Dendritic cell treated with granulocyte-macrophage colony-stimulating factor and Interleukin-4, amounts not matched to agents 40 ng/mL and 50 ng/mL, for 4 days (primary cell): ENCODE measurements at regions not wholly inside any gene's neighbourhood (a gene's known extent, or its start where the extent isn't known, plus 50 kb on each side); places are given as distances from the start of the nearest gene placed in this dataset.

Experiments used
- H3K27ac Mint-ChIP-seq: one replicate; pipeline ENCODE4 v1.8.0; 2022; ENCODE audit warnings: mild to moderate bottlenecking, mixed read lengths
- H3K27me3 Mint-ChIP-seq: one replicate; pipeline ENCODE4 v1.8.0; 2022; ENCODE audit warnings: mild to moderate bottlenecking, mixed read lengths
- H3K36me3 Mint-ChIP-seq: one replicate; pipeline ENCODE4 v1.8.0; 2022; ENCODE audit warnings: low read depth, mixed read lengths
- H3K4me1 Mint-ChIP-seq: one replicate; pipeline ENCODE4 v1.8.0; 2022; ENCODE audit warnings: low read depth, mixed read lengths
- H3K4me3 Mint-ChIP-seq: one replicate; pipeline ENCODE4 v1.8.0; 2022; ENCODE audit warnings: mild to moderate bottlenecking, moderate library complexity, mixed read lengths
- H3K9me3 Mint-ChIP-seq: one replicate; pipeline ENCODE4 v1.8.0; 2022; ENCODE audit warnings: mixed read lengths
- intact Hi-C: fragments of 100-400 bp; cut with micrococcal nuclease; formaldehyde crosslinking; loops from one replicate; pipeline ENCODE4 v1.15.0; 2022

GRCh38 chr7:340979-341694 is 51.2 kb downstream of the FOXL3 start:
- Mint-ChIP-seq H3K4me1 (no peaks in the 10 kb centered on the region), H3K27me3 (no peaks in the 10 kb centered on the region), H3K4me3 (no peak overlapping the region), H3K9me3 (no peaks in the 10 kb centered on the region), H3K36me3 (no peaks in the 10 kb centered on the region), H3K27ac (no peak overlapping the region)
- intact Hi-C loops: no loop called here

- Mint-ChIP-seq H3K4me3 (no peak overlapping the region), H3K4me1 (no peaks in the 10 kb centered on the region), H3K36me3 (no peaks in the 10 kb centered on the region), H3K27me3 (no peaks in the 10 kb centered on the region), H3K27ac (no peak overlapping the region), H3K9me3 (no peaks in the 10 kb centered on the region)
- intact Hi-C loops: no loop called here
Measured at GRCh38 chr7:341841-342638, 52.1 kb downstream of the FOXL3 start.

GRCh38 chr7:342681-343216 is 52.8 kb downstream of the FOXL3 start:
- H3K4me1 Mint-ChIP-seq: no peaks in the 10 kb centered on the region
- no peaks in the 10 kb centered on the region for H3K9me3 Mint-ChIP-seq
- intact Hi-C loops: no loop called here
- H3K4me3 Mint-ChIP-seq: no peak overlapping the region
- no peaks in the 10 kb centered on the region for H3K36me3 Mint-ChIP-seq
- no peaks in the 10 kb centered on the region for H3K27me3 Mint-ChIP-seq
- no peak overlapping the region for H3K27ac Mint-ChIP-seq

GRCh38 chr7:343227-343822 is 53.4 kb downstream of the FOXL3 start:
- intact Hi-C loops: no loop called here
- no peaks in the 10 kb centered on the region for H3K9me3 Mint-ChIP-seq
- H3K36me3 Mint-ChIP-seq: no peaks in the 10 kb centered on the region
- no peak overlapping the region for H3K27ac Mint-ChIP-seq
- H3K4me3 Mint-ChIP-seq: no peak overlapping the region
- H3K4me1 Mint-ChIP-seq: no peaks in the 10 kb centered on the region
- no peaks in the 10 kb centered on the region for H3K27me3 Mint-ChIP-seq

DNA sequence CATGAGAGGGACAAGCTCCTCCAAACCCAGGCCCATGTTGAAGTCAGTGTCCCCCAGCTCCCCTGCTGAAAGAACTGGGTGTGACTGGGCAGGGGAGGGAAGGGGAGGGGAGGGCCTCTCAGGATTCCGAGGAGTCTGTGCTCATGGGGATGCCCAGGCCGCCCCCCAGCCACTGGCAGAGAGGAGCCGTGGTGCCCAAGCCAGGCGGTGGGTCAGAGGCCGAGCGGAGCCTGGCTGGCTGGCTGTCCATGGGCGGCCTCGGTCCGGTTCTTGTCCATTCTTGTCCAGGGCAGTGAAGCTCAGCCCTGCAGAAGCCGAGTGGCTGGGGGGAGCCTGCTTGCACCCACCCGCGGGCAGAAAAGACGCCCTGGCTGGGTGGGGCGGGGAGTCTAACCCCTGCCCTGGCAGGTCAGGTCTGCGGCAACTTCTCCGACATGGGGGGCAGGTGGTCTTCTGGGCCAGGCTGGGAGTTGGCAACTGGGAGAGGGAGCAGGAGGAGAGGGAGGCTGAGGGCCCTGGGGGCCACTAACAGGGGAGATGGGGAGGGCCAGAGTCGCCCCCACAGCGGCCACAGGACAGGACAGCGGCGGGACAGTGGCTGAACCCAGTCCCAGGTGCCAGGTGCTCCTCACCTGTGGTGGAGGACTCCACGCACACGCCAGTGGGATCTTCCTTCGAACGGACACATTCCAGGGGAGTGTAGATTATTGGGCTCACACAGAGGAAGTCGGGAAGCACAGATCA is 54.1 kb downstream of the FOXL3 start:
- Mint-ChIP-seq H3K4me3 (no peak overlapping the region), H3K4me1 (no peaks in the 10 kb centered on the region), H3K9me3 (no peaks in the 10 kb centered on the region), H3K36me3 (no peaks in the 10 kb centered on the region), H3K27me3 (no peaks in the 10 kb centered on the region), H3K27ac (no peak overlapping the region)
- intact Hi-C loops: no loop called here

- intact Hi-C loops: no loop called here
- no peaks in the 10 kb centered on the region for H3K36me3 Mint-ChIP-seq
- H3K9me3 Mint-ChIP-seq: no peaks in the 10 kb centered on the region
- no peaks in the 10 kb centered on the region for H3K27me3 Mint-ChIP-seq
- H3K4me3 Mint-ChIP-seq: no peak overlapping the region
- no peak overlapping the region for H3K27ac Mint-ChIP-seq
- H3K4me1 Mint-ChIP-seq: no peaks in the 10 kb centered on the region
Measured at GRCh38 chr7:344608-344994, 54.6 kb downstream of the FOXL3 start.

- H3K9me3 Mint-ChIP-seq: no peaks in the 10 kb centered on the region
- H3K36me3 Mint-ChIP-seq: no peaks in the 10 kb centered on the region
- no peak overlapping the region for H3K4me3 Mint-ChIP-seq
- no peaks in the 10 kb centered on the region for H3K4me1 Mint-ChIP-seq
- H3K27ac Mint-ChIP-seq: no peak overlapping the region
- intact Hi-C loops: no loop called here
- no peaks in the 10 kb centered on the region for H3K27me3 Mint-ChIP-seq
Measured at GRCh38 chr7:346116-346898, 56.3 kb downstream of the FOXL3 start.

DNA sequence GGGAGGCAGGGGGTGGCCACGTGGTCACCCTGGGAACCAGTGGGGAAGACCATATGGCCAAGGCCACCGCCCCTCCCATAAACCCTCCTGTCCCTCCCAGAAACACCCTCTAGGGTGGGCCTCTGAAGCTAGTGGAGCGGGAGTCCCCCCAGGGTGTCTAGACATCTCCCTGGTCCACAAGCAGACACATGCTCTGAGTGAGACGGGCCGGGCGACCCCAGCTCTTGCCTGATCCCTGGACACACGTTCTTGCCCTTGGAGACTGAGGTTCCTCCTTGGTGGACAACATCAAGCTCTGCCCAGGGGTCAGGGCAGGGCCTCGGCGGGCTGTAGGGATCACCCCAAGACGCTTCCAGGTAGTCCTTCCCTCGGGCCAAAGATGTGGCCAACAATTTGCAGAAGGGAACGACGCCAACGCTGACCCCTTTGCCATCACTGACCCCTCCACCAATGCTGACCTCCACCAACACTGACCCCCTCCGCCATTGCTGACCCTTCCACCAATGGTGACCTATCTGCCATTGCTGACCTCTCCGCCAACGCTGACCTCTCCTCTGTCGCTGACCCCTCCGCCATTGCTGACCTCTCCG is 57.1 kb downstream of the FOXL3 start:
- H3K4me3 Mint-ChIP-seq: no peak overlapping the region
- intact Hi-C loops: no loop called here
- no peaks in the 10 kb centered on the region for H3K36me3 Mint-ChIP-seq
- H3K27ac Mint-ChIP-seq: no peak overlapping the region
- no peaks in the 10 kb centered on the region for H3K4me1 Mint-ChIP-seq
- no peaks in the 10 kb centered on the region for H3K9me3 Mint-ChIP-seq
- peaks cover 6% of the 10 kb centered on the region for H3K27me3 Mint-ChIP-seq

DNA sequence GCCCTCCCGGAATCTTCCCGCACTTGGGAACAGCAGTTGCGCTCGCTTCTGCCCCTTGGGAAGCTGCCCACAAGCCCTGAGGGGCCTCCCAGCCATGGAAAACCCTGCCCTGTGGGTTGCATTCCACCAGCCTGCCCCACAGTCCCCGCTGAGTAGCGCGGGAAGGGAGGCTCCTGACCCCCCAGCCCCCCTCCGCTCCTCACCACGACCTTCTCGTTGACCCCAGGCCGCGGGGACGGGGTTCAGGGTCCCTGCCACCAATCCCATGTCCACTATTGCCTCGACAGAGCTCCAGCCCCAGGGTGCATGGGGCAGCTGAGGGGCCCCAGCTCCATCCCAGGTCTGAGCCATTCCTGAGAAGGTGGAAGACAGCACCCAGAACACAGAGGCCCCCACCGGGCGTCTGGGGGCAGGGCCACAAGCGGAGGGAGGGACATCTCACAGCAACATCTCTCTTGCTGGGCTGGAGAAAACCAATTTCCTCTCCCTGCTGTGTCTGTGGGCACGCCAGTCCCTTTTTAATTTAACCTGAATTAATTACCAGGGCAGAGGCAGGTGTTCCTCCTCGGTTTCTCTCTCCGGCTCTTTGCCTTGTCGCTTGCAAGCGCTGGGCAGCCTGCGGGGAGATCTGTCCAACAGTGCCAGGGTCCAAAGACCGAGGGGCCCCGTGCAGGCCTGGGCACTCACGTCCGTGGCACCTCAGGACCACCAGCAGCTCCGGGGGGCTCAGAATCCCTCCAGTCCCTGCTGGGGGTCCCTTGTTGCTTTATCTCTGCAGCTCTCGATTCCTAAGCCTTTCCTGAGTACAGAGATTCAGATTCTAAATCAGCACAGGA is 57.9 kb downstream of the FOXL3 start:
- H3K9me3 Mint-ChIP-seq: no peaks in the 10 kb centered on the region
- no peak overlapping the region for H3K27ac Mint-ChIP-seq
- H3K4me3 Mint-ChIP-seq: no peak overlapping the region

GRCh38 chr7:348480-348844 is 58.5 kb downstream of the FOXL3 start:
- no peak overlapping the region for H3K27ac Mint-ChIP-seq
- no peaks in the 10 kb centered on the region for H3K4me1 Mint-ChIP-seq
- intact Hi-C loops: no loop called here
- no peaks in the 10 kb centered on the region for H3K9me3 Mint-ChIP-seq
- no peak overlapping the region for H3K4me3 Mint-ChIP-seq
- H3K27me3 Mint-ChIP-seq: peaks cover 13% of the 10 kb centered on the region
- H3K36me3 Mint-ChIP-seq: no peaks in the 10 kb centered on the region

More for the DNA sequence above, 57.9 kb downstream of the FOXL3 start:
- Mint-ChIP-seq H3K36me3 (no peaks in the 10 kb centered on the region), H3K4me1 (no peaks in the 10 kb centered on the region), H3K27me3 (peaks cover 13% of the 10 kb centered on the region)
- intact Hi-C loops: no loop called here

- Mint-ChIP-seq H3K27me3 (peaks cover 13% of the 10 kb centered on the region), H3K27ac (no peak overlapping the region), H3K4me1 (no peaks in the 10 kb centered on the region), H3K36me3 (no peaks in the 10 kb centered on the region), H3K9me3 (no peaks in the 10 kb centered on the region), H3K4me3 (no peak overlapping the region)
- intact Hi-C loops: no loop called here
Measured at GRCh38 chr7:348962-349743, 59.2 kb downstream of the FOXL3 start.

DNA sequence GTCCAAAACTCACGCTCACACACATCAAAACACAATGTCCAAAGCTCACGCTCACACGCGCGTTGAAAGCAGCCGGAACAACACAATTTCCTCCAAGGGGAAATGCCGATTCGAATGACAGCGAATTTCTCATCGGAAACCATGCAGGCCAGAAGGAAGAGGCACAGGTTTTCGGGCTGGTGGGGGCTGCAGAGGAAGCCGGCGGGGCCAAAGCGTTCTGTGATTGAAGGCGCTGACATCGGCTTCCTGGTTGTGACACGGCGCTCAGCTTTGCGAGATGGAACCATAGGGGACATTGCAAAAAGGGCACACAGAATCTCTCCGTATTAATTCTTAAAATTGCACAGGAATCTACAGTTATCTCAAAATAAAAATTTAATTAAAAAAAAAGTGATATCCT is 61.3 kb downstream of the FOXL3 start:
- H3K27me3 Mint-ChIP-seq: peaks cover 13% of the 10 kb centered on the region
- no peaks in the 10 kb centered on the region for H3K4me1 Mint-ChIP-seq
- intact Hi-C loops: no loop called here
- no peak overlapping the region for H3K27ac Mint-ChIP-seq
- H3K36me3 Mint-ChIP-seq: no peaks in the 10 kb centered on the region
- no peak overlapping the region for H3K4me3 Mint-ChIP-seq
- no peaks in the 10 kb centered on the region for H3K9me3 Mint-ChIP-seq
